Activated T-cell treated with anti-CD3 and anti-CD28 coated beads, Interleukin-2, amount 50 U/mL, for 24 hours (primary cell): ENCODE measurements at regions not wholly inside any gene's neighbourhood (a gene's known extent, or its start where the extent isn't known, plus 50 kb on each side); places are given as distances from the start of the nearest gene placed in this dataset.
"Not testable (repeated sequence)": the region's sequence is repeated elsewhere in the genome, so short reads cannot be mapped to it uniquely, and the experiment has no call there.

Experiments used
- DNase-seq: peaks from one replicate; pipeline ENCODE4 v3.0.0-alpha.2; 2020
- H3K27ac Mint-ChIP-seq: 2 replicates; pipeline ENCODE4 v1.8.0; 2020; ENCODE audit warnings: mild to moderate bottlenecking, mixed read lengths
- H3K27me3 Mint-ChIP-seq: 2 replicates; pipeline ENCODE4 v1.8.0; 2020; ENCODE audit warnings: mixed read lengths
- H3K36me3 Mint-ChIP-seq: 2 replicates; pipeline ENCODE4 v1.8.0; 2020; ENCODE audit warnings: low read depth, mixed read lengths
- H3K4me1 Mint-ChIP-seq: 2 replicates; pipeline ENCODE4 v1.8.0; 2020; ENCODE audit warnings: low read depth, mixed read lengths
- H3K4me3 Mint-ChIP-seq: 2 replicates; pipeline ENCODE4 v1.8.0; 2020; ENCODE audit warnings: mild to moderate bottlenecking, moderate library complexity, mixed read lengths
- H3K9me3 Mint-ChIP-seq: 2 replicates; pipeline ENCODE4 v1.8.0; 2020; ENCODE audit warnings: mixed read lengths

- not testable (repeated sequence) for H3K27me3 Mint-ChIP-seq, H3K36me3 Mint-ChIP-seq, H3K27ac Mint-ChIP-seq, DNase-seq, H3K4me1 Mint-ChIP-seq, H3K4me3 Mint-ChIP-seq
- peaks cover 11% of the 10 kb centered on the region for H3K9me3 Mint-ChIP-seq
Measured at GRCh38 chr2:146405402-146406309, 1439.2 kb upstream of the ACVR2A start.

GRCh38 chr2:146403546-146404160, 1441.2 kb upstream of the ACVR2A start:
- H3K4me3 Mint-ChIP-seq, H3K4me1 Mint-ChIP-seq: not testable (repeated sequence)

GRCh38 chr2:146392631-146393030, 1452.2 kb upstream of the ACVR2A start:
- no peaks in the 10 kb centered on the region for H3K9me3 Mint-ChIP-seq
- no peak for DNase-seq
- H3K4me1 Mint-ChIP-seq, result no peaks in the 10 kb centered on the region
- H3K27me3 Mint-ChIP-seq, result no peaks in the 10 kb centered on the region
- no peak overlapping the region for H3K27ac Mint-ChIP-seq
- no peaks in the 10 kb centered on the region for H3K36me3 Mint-ChIP-seq
- no peak overlapping the region for H3K4me3 Mint-ChIP-seq

More at GRCh38 chr2:146403546-146404160, 1441.2 kb upstream of the ACVR2A start:
- not testable (repeated sequence) for DNase-seq, H3K27ac Mint-ChIP-seq, H3K27me3 Mint-ChIP-seq, H3K36me3 Mint-ChIP-seq
- H3K9me3 Mint-ChIP-seq, result peaks cover 11% of the 10 kb centered on the region

- Mint-ChIP-seq H3K36me3 (no peaks in the 10 kb centered on the region), H3K27me3 (no peaks in the 10 kb centered on the region), H3K4me1 (no peaks in the 10 kb centered on the region), H3K27ac (no peak overlapping the region), H3K4me3 (no peak overlapping the region), H3K9me3 (no peaks in the 10 kb centered on the region)
- DNase-seq, result no peak
Measured at GRCh38 chr2:146392186-146392585, 1452.6 kb upstream of the ACVR2A start.

GRCh38 chr2:146388757-146389156, 1456.1 kb upstream of the ACVR2A start:
- no peaks in the 10 kb centered on the region for H3K27me3 Mint-ChIP-seq
- no peak overlapping the region for H3K4me3 Mint-ChIP-seq
- H3K27ac Mint-ChIP-seq, result no peak overlapping the region
- H3K4me1 Mint-ChIP-seq, result no peaks in the 10 kb centered on the region
- H3K36me3 Mint-ChIP-seq, result no peaks in the 10 kb centered on the region
- H3K9me3 Mint-ChIP-seq, result no peaks in the 10 kb centered on the region
- no peak for DNase-seq

GRCh38 chr2:146386096-146386495, 1458.7 kb upstream of the ACVR2A start:
- no peaks in the 10 kb centered on the region for H3K36me3 Mint-ChIP-seq

GRCh38 chr2:146385031-146385430, 1459.8 kb upstream of the ACVR2A start:
- H3K36me3 Mint-ChIP-seq, result no peaks in the 10 kb centered on the region
- H3K27ac Mint-ChIP-seq, result no peak overlapping the region
- no peak overlapping the region for H3K4me3 Mint-ChIP-seq
- no peaks in the 10 kb centered on the region for H3K27me3 Mint-ChIP-seq
- DNase-seq, result no peak
- H3K4me1 Mint-ChIP-seq, result no peaks in the 10 kb centered on the region
- no peaks in the 10 kb centered on the region for H3K9me3 Mint-ChIP-seq

More at GRCh38 chr2:146386096-146386495, 1458.7 kb upstream of the ACVR2A start:
- DNase-seq, result no peak
- Mint-ChIP-seq H3K4me3 (no peak overlapping the region), H3K4me1 (no peaks in the 10 kb centered on the region), H3K27ac (no peak overlapping the region), H3K27me3 (no peaks in the 10 kb centered on the region), H3K9me3 (no peaks in the 10 kb centered on the region)

- no peak for DNase-seq
- Mint-ChIP-seq H3K4me1 (no peaks in the 10 kb centered on the region), H3K4me3 (no peak overlapping the region), H3K27me3 (no peaks in the 10 kb centered on the region), H3K27ac (no peak overlapping the region), H3K9me3 (peaks cover 6% of the 10 kb centered on the region), H3K36me3 (no peaks in the 10 kb centered on the region)
Measured at GRCh38 chr2:146376511-146377064, 1468.2 kb upstream of the ACVR2A start.

GRCh38 chr2:146374505-146374904, 1470.3 kb upstream of the ACVR2A start:
- no peaks in the 10 kb centered on the region for H3K36me3 Mint-ChIP-seq
- no peak overlapping the region for H3K4me3 Mint-ChIP-seq
- H3K4me1 Mint-ChIP-seq, result no peaks in the 10 kb centered on the region
- H3K27ac Mint-ChIP-seq, result no peak overlapping the region
- no peaks in the 10 kb centered on the region for H3K27me3 Mint-ChIP-seq
- DNase-seq, result no peak
- peaks cover 17% of the 10 kb centered on the region for H3K9me3 Mint-ChIP-seq

- H3K27ac Mint-ChIP-seq, H3K4me1 Mint-ChIP-seq, H3K27me3 Mint-ChIP-seq, H3K36me3 Mint-ChIP-seq, H3K4me3 Mint-ChIP-seq, DNase-seq: not testable (repeated sequence)
- H3K9me3 Mint-ChIP-seq, result peaks cover 14% of the 10 kb centered on the region
Measured at GRCh38 chr2:146371364-146371763, 1473.5 kb upstream of the ACVR2A start.

- H3K9me3 Mint-ChIP-seq, result peaks cover 14% of the 10 kb centered on the region
- no peaks in the 10 kb centered on the region for H3K27me3 Mint-ChIP-seq
- H3K36me3 Mint-ChIP-seq, result no peaks in the 10 kb centered on the region
- no peak for DNase-seq
- no peaks in the 10 kb centered on the region for H3K4me1 Mint-ChIP-seq
- H3K27ac Mint-ChIP-seq, result no peak overlapping the region
- no peak overlapping the region for H3K4me3 Mint-ChIP-seq
Measured at GRCh38 chr2:146370826-146371225, 1474.0 kb upstream of the ACVR2A start.

- DNase-seq, result no peak
- Mint-ChIP-seq H3K27me3 (no peaks in the 10 kb centered on the region), H3K36me3 (no peaks in the 10 kb centered on the region), H3K4me1 (no peaks in the 10 kb centered on the region), H3K4me3 (no peak overlapping the region), H3K9me3 (peaks cover 10% of the 10 kb centered on the region), H3K27ac (no peak overlapping the region)
Measured at GRCh38 chr2:146366276-146366675, 1478.6 kb upstream of the ACVR2A start.

- H3K27me3 Mint-ChIP-seq, result no peaks in the 10 kb centered on the region
- no peak for DNase-seq
- H3K27ac Mint-ChIP-seq, result no peak overlapping the region
- H3K4me1 Mint-ChIP-seq, result no peaks in the 10 kb centered on the region
- H3K9me3 Mint-ChIP-seq, result peaks cover 2% of the 10 kb centered on the region
- H3K36me3 Mint-ChIP-seq, result no peaks in the 10 kb centered on the region
- H3K4me3 Mint-ChIP-seq, result no peak overlapping the region
Measured at GRCh38 chr2:146365041-146365440, 1479.8 kb upstream of the ACVR2A start.

GRCh38 chr2:146363731-146364130, 1481.1 kb upstream of the ACVR2A start:
- H3K4me1 Mint-ChIP-seq, result no peaks in the 10 kb centered on the region
- H3K36me3 Mint-ChIP-seq, result no peaks in the 10 kb centered on the region
- no peaks in the 10 kb centered on the region for H3K27me3 Mint-ChIP-seq

GRCh38 chr2:146351689-146352088, 1493.1 kb upstream of the ACVR2A start:
- H3K9me3 Mint-ChIP-seq, result no peaks in the 10 kb centered on the region
- no peak overlapping the region for H3K27ac Mint-ChIP-seq
- no peaks in the 10 kb centered on the region for H3K36me3 Mint-ChIP-seq
- no peaks in the 10 kb centered on the region for H3K4me1 Mint-ChIP-seq
- H3K27me3 Mint-ChIP-seq, result no peaks in the 10 kb centered on the region
- no peak overlapping the region for H3K4me3 Mint-ChIP-seq
- no peak for DNase-seq

More at GRCh38 chr2:146363731-146364130, 1481.1 kb upstream of the ACVR2A start:
- DNase-seq, result no peak
- H3K9me3 Mint-ChIP-seq, result no peaks in the 10 kb centered on the region
- no peak overlapping the region for H3K27ac Mint-ChIP-seq
- H3K4me3 Mint-ChIP-seq, result no peak overlapping the region
